ENCODE measurements at regions not wholly inside any gene's neighbourhood (a gene's known extent, or its start where the extent isn't known, plus 50 kb on each side); places are given as distances from the start of the nearest gene placed in this dataset.

DNA sequence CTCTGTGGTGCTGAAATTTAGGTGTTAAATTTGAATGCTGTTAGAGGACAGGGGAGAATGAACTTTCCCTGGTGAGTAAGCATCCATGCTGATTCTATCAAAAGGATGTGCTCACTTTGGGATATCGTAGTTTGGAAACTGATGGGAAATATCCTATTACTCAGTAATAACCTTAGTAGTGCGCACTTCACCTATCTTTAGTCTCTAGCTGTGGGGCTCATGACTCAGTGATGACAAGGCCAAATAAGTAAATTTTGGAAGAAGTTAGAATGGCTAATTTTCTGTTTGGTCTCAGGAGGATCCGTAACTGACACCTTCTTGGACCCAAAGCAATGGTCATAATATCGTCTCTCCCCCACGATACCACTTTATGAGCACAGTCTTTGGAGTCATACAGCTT lies 448.4 kb downstream of the PSAT1 start:
- no peak overlapping the region for H3K27ac ChIP-seq
- DNase-seq (ENCODE audit: low read depth in 1 of 2, low spot score in 1 of 2), result no peak
- no peak for TF ChIP-seq ZSCAN20 (CRISPR knock-in tag; IDR thresholded peaks at IDR 0.05)
- TF ChIP-seq KDM5A (IDR thresholded peaks at IDR 0.05), result no peak
- TF ChIP-seq HOXB13 (CRISPR knock-in tag; IDR thresholded peaks at IDR 0.05; ENCODE audit: low read depth), result no peak
- no peak for TF ChIP-seq NPAS2 (CRISPR knock-in tag; IDR thresholded peaks at IDR 0.05; ENCODE audit: borderline replicate concordance)
- no peak for TF ChIP-seq TP53 (CRISPR knock-in tag; IDR thresholded peaks at IDR 0.05)
- no peak for TF ChIP-seq HEYL (CRISPR knock-in tag; IDR thresholded peaks at IDR 0.05)
- TF ChIP-seq, protein P1, sequence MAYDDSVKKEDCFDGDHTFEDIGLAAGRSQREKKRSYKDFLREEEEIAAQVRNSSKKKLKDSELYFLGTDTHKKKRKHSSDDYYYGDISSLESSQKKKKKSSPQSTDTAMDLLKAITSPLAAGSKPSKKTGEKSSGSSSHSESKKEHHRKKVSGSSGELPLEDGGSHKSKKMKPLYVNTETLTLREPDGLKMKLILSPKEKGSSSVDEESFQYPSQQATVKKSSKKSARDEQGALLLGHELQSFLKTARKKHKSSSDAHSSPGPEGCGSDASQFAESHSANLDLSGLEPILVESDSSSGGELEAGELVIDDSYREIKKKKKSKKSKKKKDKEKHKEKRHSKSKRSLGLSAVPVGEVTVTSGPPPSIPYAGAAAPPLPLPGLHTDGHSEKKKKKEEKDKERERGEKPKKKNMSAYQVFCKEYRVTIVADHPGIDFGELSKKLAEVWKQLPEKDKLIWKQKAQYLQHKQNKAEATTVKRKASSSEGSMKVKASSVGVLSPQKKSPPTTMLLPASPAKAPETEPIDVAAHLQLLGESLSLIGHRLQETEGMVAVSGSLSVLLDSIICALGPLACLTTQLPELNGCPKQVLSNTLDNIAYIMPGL (CRISPR knock-in tag; IDR thresholded peaks at IDR 0.05; ENCODE audit: borderline replicate concordance), result no peak
- no peak for TF ChIP-seq FOSL2 (IDR thresholded peaks at IDR 0.05)
- no peak for TF ChIP-seq FOSL2 (CRISPR knock-in tag; IDR thresholded peaks at IDR 0.05)
- TF ChIP-seq, protein P2, sequence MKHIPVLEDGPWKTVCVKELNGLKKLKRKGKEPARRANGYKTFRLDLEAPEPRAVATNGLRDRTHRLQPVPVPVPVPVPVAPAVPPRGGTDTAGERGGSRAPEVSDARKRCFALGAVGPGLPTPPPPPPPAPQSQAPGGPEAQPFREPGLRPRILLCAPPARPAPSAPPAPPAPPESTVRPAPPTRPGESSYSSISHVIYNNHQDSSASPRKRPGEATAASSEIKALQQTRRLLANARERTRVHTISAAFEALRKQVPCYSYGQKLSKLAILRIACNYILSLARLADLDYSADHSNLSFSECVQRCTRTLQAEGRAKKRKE (CRISPR knock-in tag; IDR thresholded peaks at IDR 0.05; ENCODE audit: low read depth), result no peak
- no peak for TF ChIP-seq ZNF302 (CRISPR knock-in tag; IDR thresholded peaks at IDR 0.05)
- no peak for TF ChIP-seq CBX8 (IDR thresholded peaks at IDR 0.05)
- TF ChIP-seq CHD2 (IDR thresholded peaks at IDR 0.05; ENCODE audit: low read length, partially characterized antibody), result no peak
- TF ChIP-seq CHD4 (IDR thresholded peaks at IDR 0.05; ENCODE audit: borderline replicate concordance), result no peak
- TF ChIP-seq RAD21 (conservative IDR thresholded peaks at IDR 0.05 in 1 of 2, IDR thresholded peaks at IDR 0.05 in 1 of 2), result no peak
- TF ChIP-seq, protein P3, sequence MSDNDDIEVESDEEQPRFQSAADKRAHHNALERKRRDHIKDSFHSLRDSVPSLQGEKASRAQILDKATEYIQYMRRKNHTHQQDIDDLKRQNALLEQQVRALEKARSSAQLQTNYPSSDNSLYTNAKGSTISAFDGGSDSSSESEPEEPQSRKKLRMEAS (IDR thresholded peaks at IDR 0.05), result no peak
- TF ChIP-seq HOXA7 (CRISPR knock-in tag; IDR thresholded peaks at IDR 0.05), result no peak
- TF ChIP-seq, protein P4, sequence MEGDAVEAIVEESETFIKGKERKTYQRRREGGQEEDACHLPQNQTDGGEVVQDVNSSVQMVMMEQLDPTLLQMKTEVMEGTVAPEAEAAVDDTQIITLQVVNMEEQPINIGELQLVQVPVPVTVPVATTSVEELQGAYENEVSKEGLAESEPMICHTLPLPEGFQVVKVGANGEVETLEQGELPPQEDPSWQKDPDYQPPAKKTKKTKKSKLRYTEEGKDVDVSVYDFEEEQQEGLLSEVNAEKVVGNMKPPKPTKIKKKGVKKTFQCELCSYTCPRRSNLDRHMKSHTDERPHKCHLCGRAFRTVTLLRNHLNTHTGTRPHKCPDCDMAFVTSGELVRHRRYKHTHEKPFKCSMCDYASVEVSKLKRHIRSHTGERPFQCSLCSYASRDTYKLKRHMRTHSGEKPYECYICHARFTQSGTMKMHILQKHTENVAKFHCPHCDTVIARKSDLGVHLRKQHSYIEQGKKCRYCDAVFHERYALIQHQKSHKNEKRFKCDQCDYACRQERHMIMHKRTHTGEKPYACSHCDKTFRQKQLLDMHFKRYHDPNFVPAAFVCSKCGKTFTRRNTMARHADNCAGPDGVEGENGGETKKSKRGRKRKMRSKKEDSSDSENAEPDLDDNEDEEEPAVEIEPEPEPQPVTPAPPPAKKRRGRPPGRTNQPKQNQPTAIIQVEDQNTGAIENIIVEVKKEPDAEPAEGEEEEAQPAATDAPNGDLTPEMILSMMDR (IDR thresholded peaks at IDR 0.05), result no peak
- TF ChIP-seq, protein P5, sequence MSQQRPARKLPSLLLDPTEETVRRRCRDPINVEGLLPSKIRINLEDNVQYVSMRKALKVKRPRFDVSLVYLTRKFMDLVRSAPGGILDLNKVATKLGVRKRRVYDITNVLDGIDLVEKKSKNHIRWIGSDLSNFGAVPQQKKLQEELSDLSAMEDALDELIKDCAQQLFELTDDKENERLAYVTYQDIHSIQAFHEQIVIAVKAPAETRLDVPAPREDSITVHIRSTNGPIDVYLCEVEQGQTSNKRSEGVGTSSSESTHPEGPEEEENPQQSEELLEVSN (IDR thresholded peaks at IDR 0.05; ENCODE audit: borderline replicate concordance, low read depth), result no peak
- no peak overlapping the region for H3K4me3 ChIP-seq
- ATAC-seq, result no peak
- FAIRE-seq, result no peak
- H3K9me3 ChIP-seq, result no peaks in the 10 kb centered on the region
- 90% methylated on average over 5 of the region's 5 CpGs for WGBS (ENCODE audit: missing lambda C conversion rate)
- H3K4me2 ChIP-seq, result no peak overlapping the region
- H3K4me1 ChIP-seq, result no peaks in the 10 kb centered on the region
- POLR2A ChIA-PET, result no interaction called here
- CTCF ChIA-PET, result no interaction called here

DNA sequence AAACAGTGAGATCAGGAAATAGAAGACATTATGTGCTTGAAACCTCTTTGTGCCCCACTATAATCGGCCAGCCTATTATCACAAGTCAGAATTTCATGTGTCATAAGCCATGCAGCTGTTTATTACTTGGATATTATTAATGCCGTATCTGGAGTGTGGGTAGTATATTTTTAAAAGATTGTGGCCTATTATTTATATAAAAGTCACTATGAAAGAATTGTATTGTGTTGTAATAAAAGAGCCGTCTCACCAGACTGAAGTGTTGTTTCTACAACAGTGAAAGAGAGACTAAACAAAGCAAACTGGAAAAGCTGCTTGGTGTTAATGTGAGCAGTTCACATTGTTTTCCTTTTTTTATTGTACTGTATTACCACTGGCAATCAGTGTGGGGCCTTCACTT lies 449.1 kb downstream of the PSAT1 start:
- Histone ChIP-seq H3K4me3 (no peak overlapping the region), H3K27ac (no peak overlapping the region), H3K9me3 (no peaks in the 10 kb centered on the region), H3K4me1 (no peaks in the 10 kb centered on the region), H3K4me2 (no peak overlapping the region)
- ATAC-seq (no peak), DNase-seq (ENCODE audit: low read depth in 1 of 2, low spot score in 1 of 2) (no peak), FAIRE-seq (no peak)
- 82% methylated on average over 3 of the region's 3 CpGs for WGBS (ENCODE audit: missing lambda C conversion rate)
- POLR2A ChIA-PET, result no interaction called here
- CTCF ChIA-PET, result no interaction called here
- TF ChIP-seq, protein P6, sequence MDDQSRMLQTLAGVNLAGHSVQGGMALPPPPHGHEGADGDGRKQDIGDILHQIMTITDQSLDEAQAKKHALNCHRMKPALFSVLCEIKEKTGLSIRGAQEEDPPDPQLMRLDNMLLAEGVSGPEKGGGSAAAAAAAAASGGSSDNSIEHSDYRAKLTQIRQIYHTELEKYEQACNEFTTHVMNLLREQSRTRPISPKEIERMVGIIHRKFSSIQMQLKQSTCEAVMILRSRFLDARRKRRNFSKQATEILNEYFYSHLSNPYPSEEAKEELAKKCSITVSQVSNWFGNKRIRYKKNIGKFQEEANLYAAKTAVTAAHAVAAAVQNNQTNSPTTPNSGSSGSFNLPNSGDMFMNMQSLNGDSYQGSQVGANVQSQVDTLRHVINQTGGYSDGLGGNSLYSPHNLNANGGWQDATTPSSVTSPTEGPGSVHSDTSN (IDR thresholded peaks at IDR 0.05), result no peak
- TF ChIP-seq, protein P7, sequence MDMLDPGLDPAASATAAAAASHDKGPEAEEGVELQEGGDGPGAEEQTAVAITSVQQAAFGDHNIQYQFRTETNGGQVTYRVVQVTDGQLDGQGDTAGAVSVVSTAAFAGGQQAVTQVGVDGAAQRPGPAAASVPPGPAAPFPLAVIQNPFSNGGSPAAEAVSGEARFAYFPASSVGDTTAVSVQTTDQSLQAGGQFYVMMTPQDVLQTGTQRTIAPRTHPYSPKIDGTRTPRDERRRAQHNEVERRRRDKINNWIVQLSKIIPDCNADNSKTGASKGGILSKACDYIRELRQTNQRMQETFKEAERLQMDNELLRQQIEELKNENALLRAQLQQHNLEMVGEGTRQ (IDR thresholded peaks at IDR 0.05), result no peak
- TF ChIP-seq CHD2 (IDR thresholded peaks at IDR 0.05; ENCODE audit: low read length, partially characterized antibody) (no peak), ZC3H11A (IDR thresholded peaks at IDR 0.05) (no peak), MYC (IDR thresholded peaks at IDR 0.05; ENCODE audit: borderline replicate concordance, low read length) (no peak), POLR2A (IDR thresholded peaks at IDR 0.05; ENCODE audit: low read length) (no peak), EHMT2 (IDR thresholded peaks at IDR 0.05; ENCODE audit: low read depth) (no peak), CEBPB (IDR thresholded peaks at IDR 0.05) (no peak), JUNB (IDR thresholded peaks at IDR 0.05) (no peak), RAD21 (conservative IDR thresholded peaks at IDR 0.05 in 1 of 2, IDR thresholded peaks at IDR 0.05 in 1 of 2) (no peak), HOXB5 (CRISPR knock-in tag; IDR thresholded peaks at IDR 0.05) (no peak)
- TF ChIP-seq, protein P8, sequence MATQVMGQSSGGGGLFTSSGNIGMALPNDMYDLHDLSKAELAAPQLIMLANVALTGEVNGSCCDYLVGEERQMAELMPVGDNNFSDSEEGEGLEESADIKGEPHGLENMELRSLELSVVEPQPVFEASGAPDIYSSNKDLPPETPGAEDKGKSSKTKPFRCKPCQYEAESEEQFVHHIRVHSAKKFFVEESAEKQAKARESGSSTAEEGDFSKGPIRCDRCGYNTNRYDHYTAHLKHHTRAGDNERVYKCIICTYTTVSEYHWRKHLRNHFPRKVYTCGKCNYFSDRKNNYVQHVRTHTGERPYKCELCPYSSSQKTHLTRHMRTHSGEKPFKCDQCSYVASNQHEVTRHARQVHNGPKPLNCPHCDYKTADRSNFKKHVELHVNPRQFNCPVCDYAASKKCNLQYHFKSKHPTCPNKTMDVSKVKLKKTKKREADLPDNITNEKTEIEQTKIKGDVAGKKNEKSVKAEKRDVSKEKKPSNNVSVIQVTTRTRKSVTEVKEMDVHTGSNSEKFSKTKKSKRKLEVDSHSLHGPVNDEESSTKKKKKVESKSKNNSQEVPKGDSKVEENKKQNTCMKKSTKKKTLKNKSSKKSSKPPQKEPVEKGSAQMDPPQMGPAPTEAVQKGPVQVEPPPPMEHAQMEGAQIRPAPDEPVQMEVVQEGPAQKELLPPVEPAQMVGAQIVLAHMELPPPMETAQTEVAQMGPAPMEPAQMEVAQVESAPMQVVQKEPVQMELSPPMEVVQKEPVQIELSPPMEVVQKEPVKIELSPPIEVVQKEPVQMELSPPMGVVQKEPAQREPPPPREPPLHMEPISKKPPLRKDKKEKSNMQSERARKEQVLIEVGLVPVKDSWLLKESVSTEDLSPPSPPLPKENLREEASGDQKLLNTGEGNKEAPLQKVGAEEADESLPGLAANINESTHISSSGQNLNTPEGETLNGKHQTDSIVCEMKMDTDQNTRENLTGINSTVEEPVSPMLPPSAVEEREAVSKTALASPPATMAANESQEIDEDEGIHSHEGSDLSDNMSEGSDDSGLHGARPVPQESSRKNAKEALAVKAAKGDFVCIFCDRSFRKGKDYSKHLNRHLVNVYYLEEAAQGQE (IDR thresholded peaks at IDR 0.05), result no peak
